NB4 (cell line): ENCODE measurements at regions not wholly inside any gene's neighbourhood (a gene's known extent, or its start where the extent isn't known, plus 50 kb on each side); places are given as distances from the start of the nearest gene placed in this dataset.
"Not testable (repeated sequence)": the region's sequence is repeated elsewhere in the genome, so short reads cannot be mapped to it uniquely, and the experiment has no call there.

ENCODE experiments used
- POLR2A ChIP-seq: IDR thresholded peaks from 2 replicates; pipeline ENCODE4 v1.6.1; 2011; ENCODE audit warnings: mild to moderate bottlenecking; ENCODE audit not compliant: insufficient read length; ENCODE audit errors: extremely low read depth
- TF ChIP-seq, protein P1 (sequence below): IDR thresholded peaks from one replicate; pipeline ENCODE4 v1.5.1; 2012; ENCODE audit warnings: low read depth, low read length

DNA sequence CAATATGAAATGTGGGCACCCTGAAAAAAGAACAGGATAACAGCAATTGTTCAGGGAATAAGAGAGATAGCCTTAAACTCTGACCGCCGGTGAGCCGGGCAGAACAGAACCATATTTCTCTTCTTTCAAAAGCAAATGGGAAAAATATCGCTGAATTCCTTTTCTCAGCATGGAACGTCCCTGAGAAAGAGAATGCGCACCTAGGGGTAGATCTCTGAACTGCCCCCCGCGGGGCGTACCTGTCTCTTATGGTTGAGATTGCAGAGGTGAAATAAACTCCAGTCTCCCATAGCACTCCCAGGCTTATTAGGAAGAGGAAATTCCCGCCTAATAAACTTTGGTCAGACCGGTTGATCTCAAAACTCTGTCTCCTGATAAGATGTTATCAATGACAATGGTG, 82.1 kb upstream of the DEFB108B start:
- not testable (repeated sequence) for TF ChIP-seq POLR2A
- TF ChIP-seq, protein P1, sequence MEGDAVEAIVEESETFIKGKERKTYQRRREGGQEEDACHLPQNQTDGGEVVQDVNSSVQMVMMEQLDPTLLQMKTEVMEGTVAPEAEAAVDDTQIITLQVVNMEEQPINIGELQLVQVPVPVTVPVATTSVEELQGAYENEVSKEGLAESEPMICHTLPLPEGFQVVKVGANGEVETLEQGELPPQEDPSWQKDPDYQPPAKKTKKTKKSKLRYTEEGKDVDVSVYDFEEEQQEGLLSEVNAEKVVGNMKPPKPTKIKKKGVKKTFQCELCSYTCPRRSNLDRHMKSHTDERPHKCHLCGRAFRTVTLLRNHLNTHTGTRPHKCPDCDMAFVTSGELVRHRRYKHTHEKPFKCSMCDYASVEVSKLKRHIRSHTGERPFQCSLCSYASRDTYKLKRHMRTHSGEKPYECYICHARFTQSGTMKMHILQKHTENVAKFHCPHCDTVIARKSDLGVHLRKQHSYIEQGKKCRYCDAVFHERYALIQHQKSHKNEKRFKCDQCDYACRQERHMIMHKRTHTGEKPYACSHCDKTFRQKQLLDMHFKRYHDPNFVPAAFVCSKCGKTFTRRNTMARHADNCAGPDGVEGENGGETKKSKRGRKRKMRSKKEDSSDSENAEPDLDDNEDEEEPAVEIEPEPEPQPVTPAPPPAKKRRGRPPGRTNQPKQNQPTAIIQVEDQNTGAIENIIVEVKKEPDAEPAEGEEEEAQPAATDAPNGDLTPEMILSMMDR, result not testable (repeated sequence)
